Stimulated activated CD8-positive, alpha-beta memory T cell treated with anti-CD3 and anti-CD28 coated beads, Interleukin-2, amount 100 ng/mL, for 1 hour (primary cell): ENCODE measurements at regions not wholly inside any gene's neighbourhood (a gene's known extent, or its start where the extent isn't known, plus 50 kb on each side); places are given as distances from the start of the nearest gene placed in this dataset.
"Not testable (repeated sequence)": the region's sequence is repeated elsewhere in the genome, so short reads cannot be mapped to it uniquely, and the experiment has no call there.

ENCODE experiments used
- DNase-seq, 2 donors: peaks; one replicate each; pipeline ENCODE4 v3.0.0-alpha.2; 2020; ENCODE audit warnings: low read depth in 2 of 2

GRCh38 chr1:101185421-101185820 is 51.4 kb upstream of the S1PR1 start:
- DNase-seq: no peak

GRCh38 chr1:101183388-101183699 is 53.5 kb upstream of the S1PR1 start:
- no peak for DNase-seq

- DNase-seq: no peak
Observed at GRCh38 chr1:101182627-101183387, 54.0 kb upstream of the S1PR1 start.

GRCh38 chr1:101181930-101182329 is 54.9 kb upstream of the S1PR1 start:
- DNase-seq: no peak

GRCh38 chr1:101178688-101179491 is 57.9 kb upstream of the S1PR1 start:
- DNase-seq: no peak

- DNase-seq: no peak
Observed at GRCh38 chr1:101178341-101178687, 58.5 kb upstream of the S1PR1 start.

- no peak for DNase-seq
Observed at GRCh38 chr1:101175886-101176285, 60.9 kb upstream of the S1PR1 start.

GRCh38 chr1:101175466-101175865 is 61.4 kb upstream of the S1PR1 start:
- no peak for DNase-seq

GRCh38 chr1:101174722-101175121 is 62.1 kb upstream of the S1PR1 start:
- no peak for DNase-seq

- not testable (repeated sequence) for DNase-seq
Observed at GRCh38 chr1:101174298-101174697, 62.5 kb upstream of the S1PR1 start.

GRCh38 chr1:101170506-101171050 is 66.2 kb upstream of the S1PR1 start:
- DNase-seq: no peak

GRCh38 chr1:101167891-101168290 is 68.9 kb upstream of the S1PR1 start:
- DNase-seq: no peak

GRCh38 chr1:101166583-101167120 is 70.2 kb upstream of the S1PR1 start:
- DNase-seq: no peak

- no peak for DNase-seq
Observed at GRCh38 chr1:101165954-101166353, 70.9 kb upstream of the S1PR1 start.

GRCh38 chr1:101165532-101165931 is 71.3 kb upstream of the S1PR1 start:
- no peak for DNase-seq

GRCh38 chr1:101164776-101165175 is 72.0 kb upstream of the S1PR1 start:
- DNase-seq: no peak

GRCh38 chr1:101162736-101163735 is 73.8 kb upstream of the S1PR1 start:
- no peak for DNase-seq

GRCh38 chr1:101162300-101162699 is 74.5 kb upstream of the S1PR1 start:
- DNase-seq: no peak

GRCh38 chr1:101161619-101162018 is 75.2 kb upstream of the S1PR1 start:
- no peak for DNase-seq

- DNase-seq: no peak
Observed at GRCh38 chr1:101158424-101158823, 78.4 kb upstream of the S1PR1 start.

GRCh38 chr1:101154547-101154946 is 82.3 kb upstream of the S1PR1 start:
- DNase-seq: no peak

GRCh38 chr1:101153692-101154091 is 83.1 kb upstream of the S1PR1 start:
- DNase-seq: no peak
